GM21367 (cell line): ENCODE measurements at regions not wholly inside any gene's neighbourhood (a gene's known extent, or its start where the extent isn't known, plus 50 kb on each side); places are given as distances from the start of the nearest gene placed in this dataset.
"Not testable (repeated sequence)": the region's sequence is repeated elsewhere in the genome, so short reads cannot be mapped to it uniquely, and the experiment has no call there.

Experiments
- ATAC-seq: cut with Tn5 transposase; IDR thresholded peaks from one replicate; pipeline ENCODE4 v1.9.1; 2021; ENCODE audit not compliant: unreplicated experiment

GRCh38 chr14:105924951-105925591 is 398.7 kb downstream of the TMEM121 start:
- no peak for ATAC-seq

DNA sequence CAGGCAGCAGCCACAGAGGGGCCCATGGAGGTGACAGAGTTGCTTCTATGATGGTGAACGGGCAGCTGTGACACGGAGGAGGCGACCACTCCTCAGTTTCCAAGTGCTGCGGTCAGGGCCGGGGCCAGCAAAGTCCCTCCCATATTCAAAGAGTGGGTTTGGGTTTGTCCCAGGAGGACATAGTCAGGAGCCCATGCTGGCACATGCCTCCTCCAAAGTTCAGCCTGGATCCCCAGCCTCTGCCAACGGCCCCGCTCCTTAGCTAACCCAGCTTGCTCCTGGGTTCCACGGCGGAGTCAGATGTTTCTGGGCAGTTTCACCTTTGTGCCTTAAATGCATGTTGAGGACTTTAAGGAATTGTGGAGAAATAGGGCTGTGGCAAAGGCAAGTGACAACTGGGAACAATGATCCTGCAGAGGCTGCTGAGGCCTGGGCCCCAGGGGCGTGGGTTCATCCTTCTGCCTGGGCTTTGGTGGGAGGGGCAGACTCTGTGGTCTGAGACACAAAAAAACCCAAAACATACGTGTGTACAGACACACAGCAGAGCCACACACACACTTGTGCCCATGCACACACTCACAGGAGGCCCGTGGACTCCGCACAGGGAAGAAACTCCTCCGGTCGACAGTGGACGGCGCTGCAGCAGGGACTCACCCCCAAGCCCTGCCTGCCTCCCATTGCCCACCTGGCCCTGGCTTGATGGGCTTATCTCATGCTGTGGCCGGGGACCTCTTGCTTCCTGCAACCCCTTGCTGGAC is 399.4 kb downstream of the TMEM121 start:
- no peak for ATAC-seq

- no peak for ATAC-seq
Observed at GRCh38 chr14:105926373-105927095, 400.2 kb downstream of the TMEM121 start.

DNA sequence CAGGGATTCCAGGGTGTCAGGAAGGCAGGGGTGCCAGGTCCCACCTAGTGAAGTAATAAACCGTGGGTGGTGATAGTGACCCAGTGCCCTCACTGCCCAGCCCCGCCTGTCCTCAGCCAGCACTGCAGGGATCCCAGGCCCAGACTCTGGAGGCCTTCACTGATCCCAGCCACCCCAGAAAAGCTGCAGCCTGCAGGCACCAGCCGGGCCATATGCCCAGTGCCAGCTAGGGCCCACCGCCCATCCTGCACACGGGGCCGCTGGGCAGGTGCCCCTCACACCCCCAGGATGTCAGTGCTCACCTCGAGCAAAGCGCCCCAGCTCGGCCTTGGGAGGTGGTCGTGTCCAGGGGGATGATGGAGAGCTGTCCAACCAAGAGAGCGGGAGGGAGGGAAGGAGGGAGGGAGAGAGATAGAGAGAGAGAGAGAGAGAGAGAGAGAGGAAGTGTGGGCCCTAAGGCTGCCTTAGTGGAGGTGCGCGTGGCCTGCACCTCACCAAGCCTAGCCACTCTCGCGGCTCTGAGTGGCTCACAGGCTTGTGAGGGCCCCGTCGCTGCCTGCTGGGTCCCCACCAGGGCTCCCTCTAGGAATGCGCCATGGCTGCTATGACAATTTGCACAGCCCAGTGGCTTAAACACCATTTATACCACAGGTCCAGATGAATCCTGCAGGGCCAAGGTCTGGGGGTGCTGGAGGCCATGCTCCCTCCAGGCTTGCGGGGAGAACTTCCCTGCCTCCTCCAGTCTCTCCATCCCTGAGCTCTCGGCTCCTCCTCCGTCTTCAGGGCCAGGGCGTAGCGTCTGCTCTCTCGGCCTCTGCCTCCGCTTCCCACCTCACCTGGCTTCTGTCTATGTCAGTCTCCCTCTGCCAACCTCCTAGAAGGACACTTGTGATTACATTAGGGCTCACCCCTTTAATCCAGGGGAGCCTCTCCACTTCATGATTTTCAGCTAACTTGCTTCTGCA is 401.0 kb downstream of the TMEM121 start:
- no peak for ATAC-seq

- ATAC-seq: not testable (repeated sequence)
Observed at GRCh38 chr14:105928171-105929111, 402.1 kb downstream of the TMEM121 start.

- no peak for ATAC-seq
Observed at GRCh38 chr14:105929327-105930081, 403.1 kb downstream of the TMEM121 start.

DNA sequence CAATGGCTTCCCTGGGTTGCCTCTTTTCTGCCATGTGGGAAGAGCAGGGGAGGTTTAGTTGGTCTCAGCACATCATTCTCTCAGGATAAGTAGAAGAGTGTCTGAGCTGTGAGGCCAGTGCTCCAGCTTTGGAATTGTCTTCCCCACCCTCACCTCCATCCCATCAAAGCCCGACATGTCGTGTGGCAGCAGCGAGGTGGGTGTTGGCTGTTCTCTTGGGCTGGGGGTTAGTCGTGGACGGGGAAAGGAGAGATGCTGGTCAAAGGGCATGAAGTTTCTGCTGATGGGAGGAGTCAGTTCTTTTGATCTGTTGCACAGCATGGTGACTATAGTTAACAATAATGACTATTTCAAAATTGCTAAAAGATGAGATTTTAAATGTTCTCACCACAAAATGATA is 404.2 kb downstream of the TMEM121 start:
- no peak for ATAC-seq

DNA sequence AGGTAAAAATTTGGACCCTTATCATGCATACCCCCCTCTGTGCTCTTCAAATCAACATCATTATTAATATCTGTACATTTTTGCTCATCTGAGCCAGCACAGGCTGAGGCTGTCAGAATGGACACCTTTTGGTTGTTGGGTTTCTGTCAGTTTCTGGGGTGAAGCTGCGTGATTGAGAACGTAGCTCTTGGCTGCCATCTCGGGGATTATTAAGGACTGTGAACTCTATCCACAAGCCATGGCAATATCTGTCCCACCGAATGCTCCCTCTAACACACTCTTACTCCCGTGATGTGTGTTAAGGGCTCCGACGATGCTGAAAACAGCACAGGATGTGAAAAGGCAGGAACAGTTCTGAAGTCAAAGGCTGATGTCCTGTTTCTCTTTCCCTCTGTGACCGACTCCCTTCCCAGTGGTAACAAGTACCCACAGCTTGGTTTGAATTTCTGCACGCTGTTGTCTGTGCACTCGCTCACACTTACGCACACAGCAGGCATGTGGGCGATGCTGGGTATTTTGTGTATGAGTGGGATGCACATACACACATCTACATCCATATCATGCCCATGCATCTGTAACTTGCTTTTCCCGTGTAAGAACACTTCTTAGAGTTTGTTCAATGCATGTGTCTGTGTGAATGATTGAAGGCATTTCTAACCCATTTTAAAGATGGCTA is 405.6 kb downstream of the TMEM121 start:
- ATAC-seq: no peak

- ATAC-seq: no peak
Observed at GRCh38 chr14:105933238-105933637, 406.9 kb downstream of the TMEM121 start.

DNA sequence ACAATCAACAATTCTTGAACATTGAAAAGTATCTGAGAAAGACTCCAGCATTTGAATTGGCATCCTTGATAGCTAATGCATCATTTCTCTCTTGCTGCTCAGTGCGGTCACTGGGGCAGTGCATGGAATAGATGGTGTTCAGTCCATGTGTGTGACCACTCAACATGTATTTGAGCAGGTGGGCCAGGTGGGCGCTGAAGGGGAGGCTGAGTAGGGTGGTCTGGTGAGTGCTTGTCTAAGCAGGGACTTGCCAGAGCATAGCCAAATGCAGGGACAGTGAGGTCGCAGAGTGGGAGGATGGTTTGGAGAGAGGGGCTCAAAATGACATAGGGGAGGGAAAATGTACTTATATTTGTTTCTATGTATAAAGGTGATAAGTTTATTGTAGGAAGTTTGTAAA is 409.0 kb downstream of the TMEM121 start:
- no peak for ATAC-seq

DNA sequence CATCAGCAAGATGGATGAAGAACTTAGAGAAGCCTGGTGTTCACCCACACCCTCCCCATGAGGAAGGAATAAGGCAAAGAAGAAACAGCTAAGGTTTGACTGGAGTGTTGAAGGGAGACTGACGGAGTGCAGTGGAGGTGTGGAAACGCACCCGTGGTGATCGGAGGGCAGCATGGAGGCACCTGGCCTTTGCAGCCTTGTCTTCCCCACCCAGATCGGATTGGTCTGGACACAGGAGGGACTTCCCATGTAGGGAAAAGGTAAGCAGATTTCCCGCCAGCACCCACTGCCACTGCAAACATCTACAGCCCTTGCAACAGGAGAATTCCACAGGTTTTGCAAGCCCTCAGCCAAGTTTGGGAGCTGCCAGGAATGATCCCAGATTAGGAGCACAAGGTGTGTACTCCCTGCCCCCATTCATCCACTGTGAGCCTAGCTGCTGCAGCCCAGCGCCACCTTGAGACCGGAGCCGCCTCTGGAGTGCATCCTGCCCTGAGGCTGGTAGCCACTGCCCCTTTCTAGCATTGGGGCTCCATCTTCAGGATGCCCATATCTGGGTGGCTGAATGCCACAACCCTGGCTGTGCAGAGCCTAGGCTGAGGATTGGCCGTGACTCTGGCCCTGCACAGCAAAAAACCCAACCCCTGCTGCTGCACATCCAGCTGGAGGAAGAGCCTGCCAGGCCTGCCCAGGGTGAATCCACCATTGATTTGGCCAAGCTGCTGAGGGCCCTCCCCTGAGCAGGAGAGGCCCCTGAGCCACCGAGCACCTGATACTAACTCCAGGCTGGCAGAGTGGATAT is 411.1 kb downstream of the TMEM121 start:
- no peak for ATAC-seq

DNA sequence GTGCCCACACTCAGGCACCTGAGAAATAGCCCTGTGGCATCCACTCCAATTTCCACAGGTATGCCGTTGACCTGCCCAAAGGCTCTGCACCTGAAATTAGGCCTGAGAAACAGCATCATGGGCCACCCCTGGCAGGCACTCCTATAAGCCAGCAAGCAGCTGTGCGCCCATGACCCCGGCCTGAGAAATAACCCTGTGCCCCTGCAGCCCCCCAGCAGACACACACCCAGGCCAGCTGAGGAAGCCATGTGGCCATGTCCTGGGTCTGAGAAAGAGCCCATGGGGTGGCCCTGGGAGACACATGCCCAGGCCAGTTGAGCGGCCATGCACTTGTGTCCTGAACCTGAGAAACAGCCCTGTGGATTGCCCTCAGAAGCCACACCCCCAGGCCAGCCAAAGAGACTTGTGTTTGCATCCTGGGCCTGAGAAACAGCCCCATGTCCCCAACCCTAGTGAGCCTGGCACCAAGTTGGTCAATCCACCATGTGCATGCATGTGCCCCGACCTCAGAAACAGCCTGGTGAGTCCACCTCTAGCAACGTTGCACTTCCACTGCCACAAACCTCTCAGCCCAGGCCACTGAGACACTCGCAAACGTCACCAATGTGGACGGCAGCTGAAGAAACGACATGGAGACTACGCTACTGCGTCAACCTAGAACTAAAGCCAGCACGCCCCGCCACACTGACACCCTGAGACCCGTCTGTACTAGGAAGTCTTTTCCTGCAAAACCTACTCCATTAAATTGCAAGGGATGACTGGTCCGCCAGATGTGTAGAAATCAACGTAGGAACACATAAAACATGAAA is 411.9 kb downstream of the TMEM121 start:
- ATAC-seq: no peak

GRCh38 chr14:105938959-105939358 is 412.6 kb downstream of the TMEM121 start:
- no peak for ATAC-seq

GRCh38 chr14:105939810-105940508 is 413.6 kb downstream of the TMEM121 start:
- ATAC-seq: no peak

- no peak for ATAC-seq
Observed at GRCh38 chr14:105940534-105941225, 414.3 kb downstream of the TMEM121 start.
